EL (cell line): ENCODE measurements at regions not wholly inside any gene's neighbourhood (a gene's known extent, or its start where the extent isn't known, plus 50 kb on each side); places are given as distances from the start of the nearest gene placed in this dataset.
"Not testable (repeated sequence)": the region's sequence is repeated elsewhere in the genome, so short reads cannot be mapped to it uniquely, and the experiment has no call there.

ENCODE experiments used
- DNase-seq: peaks from one replicate; pipeline ENCODE4 v3.0.0-alpha.2; 2016

DNA sequence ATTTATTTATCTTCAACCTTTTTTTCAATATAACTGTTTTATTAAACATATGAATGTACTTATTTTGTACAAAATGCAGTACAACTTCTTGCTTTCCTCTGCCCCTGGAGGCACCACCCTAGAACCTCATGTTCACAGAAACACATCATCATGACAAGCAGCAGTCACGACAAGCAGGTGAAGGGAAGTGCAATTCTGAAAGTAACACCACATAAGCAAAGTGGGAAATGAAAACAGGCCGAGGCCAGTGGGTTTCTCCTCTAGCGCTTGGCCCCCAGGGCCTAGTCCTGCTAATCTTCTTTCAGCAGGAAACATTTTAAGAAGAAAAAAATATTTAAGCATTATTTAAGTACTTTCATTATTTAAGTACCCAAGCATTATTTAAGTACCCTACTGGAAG, 598.1 kb downstream of the SH2D4B start:
- DNase-seq: no peak

DNA sequence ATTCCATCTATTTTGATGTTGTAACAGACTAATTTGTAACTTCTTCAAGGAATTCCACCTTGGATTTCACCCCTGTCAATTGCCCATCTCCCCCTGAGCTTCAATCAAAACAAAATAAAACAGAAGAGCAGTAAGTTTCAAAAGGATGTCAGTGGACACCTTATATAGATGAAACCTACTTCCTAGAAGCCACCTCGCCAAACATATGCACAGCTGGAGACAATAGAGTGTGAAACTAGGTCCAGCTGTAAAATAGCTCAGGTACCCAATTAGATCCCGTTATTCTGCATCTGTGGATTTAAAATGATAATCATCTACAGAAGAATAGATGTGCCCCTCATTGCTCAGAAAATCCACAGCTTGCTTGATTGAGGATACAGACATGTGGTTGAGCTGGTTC, 598.6 kb downstream of the SH2D4B start:
- DNase-seq: no peak

DNA sequence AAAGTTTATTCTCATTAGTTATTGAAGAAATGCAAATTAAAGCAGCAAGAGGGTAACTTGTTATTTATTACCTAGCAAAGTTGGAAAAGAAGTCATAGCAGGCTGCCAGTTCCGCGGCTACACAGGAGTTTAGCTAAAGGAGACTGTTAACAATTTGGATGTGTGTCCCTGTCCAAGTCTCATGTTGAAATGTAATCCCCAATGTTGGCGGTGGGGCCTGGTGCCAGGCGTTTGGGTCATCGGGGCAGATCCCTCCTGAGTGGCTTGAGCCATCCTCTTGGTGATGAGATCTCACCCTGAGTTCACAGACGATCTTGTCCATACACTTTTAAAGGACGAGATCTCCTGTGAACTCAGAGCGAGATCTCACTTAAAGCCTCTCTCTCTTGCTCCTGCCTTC, 608.3 kb downstream of the SH2D4B start:
- no peak for DNase-seq

DNA sequence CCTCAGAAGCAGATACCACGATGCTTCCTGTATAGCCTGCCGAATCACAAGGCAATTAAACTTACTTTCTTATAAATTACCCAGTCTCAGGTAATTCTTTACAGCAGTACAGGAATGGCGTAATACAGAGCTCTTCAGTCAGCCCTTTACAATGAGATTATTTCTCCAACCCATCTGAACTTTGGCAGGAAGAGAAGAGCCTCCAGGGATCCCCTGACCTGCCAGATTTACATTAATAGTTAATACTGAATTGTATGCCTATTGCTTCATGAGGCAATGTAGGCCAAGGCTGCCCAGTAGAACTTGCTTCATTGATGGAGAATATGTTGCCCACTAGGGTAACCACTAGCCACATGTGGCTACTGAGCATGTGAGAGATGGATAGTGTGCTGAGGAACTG, 608.7 kb downstream of the SH2D4B start:
- no peak for DNase-seq

DNA sequence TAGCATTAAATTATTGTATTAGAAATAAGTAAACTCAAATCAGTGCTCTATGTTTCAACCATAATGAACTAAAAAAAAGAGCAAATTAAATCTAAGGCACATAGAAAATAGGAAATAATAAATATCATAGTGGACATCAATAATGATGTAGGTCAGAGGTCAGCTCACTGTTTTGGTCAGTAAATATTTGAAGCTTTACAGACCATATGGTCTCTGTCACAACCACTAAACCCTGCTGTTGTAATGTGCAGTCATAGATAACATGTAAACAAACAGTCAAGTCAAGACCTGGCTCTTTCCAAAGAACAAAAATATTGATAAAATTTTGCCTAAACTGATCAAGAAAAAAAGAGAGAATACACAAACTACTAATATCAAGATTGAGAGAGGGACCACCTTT, 615.0 kb downstream of the SH2D4B start:
- DNase-seq: no peak

DNA sequence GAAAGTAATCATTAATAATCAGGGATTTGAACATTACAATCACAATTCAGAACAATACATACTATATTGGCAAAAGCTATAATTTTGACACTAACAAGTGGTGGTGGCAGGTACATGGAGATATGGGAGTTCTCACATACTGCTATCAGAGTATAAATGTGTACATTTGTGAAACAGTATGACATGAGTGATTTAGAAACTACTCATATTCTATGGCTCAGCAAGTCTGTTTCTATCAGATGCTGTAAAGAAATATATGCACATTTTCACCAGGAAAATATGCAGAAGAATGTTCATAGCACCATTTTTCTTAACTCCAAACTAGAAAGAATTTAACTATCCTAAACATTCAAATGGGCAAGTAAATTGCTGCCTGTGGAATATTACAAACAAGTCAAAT, 620.0 kb downstream of the SH2D4B start:
- no peak for DNase-seq

DNA sequence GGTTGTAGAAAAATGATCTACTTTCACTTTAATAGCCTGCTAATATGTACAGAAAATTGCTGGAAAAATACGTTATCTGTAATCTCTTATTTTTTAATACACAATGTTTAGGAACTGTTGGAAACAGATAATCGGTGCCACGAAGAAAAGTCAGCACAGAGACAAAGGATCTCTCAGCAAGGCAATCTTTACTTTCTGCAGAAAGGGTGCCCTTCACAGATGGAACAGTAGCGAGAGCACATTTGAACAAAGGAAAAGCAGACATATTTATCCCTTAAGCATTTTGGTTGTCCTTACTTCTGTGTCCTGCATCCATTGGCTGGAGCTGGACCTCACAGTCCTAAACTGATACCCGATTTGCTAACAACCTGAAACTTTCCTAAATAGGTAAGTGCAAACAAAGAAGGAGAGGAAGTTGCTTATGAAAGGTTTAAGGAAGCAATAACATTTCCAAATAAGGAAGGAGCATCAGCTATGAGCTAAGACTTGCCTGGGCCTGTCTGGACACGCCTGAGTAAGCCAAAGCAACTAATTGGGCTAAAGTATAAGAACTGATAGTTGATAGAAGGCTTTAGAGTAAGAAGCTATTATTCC, 640.0 kb downstream of the SH2D4B start:
- no peak for DNase-seq

DNA sequence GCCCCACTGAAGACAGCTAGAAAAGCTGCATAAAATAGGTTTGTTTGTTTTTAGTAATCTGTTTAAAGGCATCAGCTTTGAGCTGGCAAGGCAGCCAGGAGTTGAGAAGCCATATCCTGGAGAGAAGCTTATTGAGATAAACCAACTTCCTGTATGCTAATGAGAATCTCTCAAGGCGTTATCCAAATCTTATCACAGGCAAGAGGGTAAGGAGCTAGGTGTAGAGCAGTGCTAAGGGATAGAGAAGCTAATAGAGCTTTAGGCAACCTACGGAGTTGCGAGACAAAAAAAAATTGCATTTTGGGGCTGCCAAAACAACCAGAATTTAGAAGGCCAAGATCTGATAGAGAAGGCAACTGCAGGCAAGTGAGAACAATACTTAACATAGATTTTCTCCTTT, 641.6 kb downstream of the SH2D4B start:
- DNase-seq: no peak

DNA sequence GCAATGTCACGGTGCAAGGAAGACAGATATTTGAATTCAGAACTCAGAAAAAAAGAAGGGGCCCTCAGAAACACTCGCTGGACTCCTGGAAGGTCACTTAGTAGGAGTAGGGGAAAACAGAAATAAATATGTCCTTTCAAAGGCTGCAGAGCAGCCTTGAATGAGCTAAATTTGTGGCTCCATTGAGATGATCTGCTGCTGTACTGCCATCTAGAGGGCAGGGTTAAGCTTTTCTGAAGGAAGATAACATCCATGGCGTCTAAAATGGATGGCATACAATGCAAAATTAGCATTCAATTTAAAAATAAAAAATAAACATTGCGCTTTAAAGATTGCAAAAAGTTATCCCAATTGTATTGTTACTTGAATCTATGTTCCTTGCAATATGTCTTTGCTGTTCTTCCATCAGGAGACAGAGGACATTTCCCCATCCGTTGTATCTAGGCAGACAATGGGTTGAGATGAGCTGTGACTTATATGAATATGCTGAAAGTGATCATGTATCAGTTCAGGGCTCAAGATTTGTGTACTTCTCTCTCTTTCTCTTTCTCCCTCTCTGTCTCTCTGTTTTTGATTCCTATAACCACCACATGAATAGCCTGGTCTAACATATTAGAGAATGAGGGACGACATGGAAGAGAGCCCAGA, 642.2 kb downstream of the SH2D4B start:
- no peak for DNase-seq

DNA sequence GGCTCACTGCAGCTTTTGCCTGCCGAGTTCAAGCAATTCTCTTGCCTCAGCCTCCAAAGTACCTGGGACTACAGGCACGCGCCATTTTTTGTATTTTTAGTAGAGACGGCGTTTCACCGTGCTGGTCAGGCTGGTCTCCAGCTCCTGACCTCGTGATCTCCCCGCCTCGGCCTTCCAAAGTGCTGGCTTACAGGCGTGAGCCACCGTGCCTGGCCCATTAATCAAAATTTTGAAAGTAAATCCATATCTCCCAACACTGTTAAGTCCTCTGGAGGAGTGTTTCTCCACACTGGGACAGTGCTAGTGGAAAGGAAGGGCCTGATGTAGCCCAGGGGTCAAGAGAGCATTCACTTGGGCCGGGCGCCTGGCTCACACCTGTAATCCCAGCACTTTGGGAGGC, 644.6 kb downstream of the SH2D4B start:
- DNase-seq: no peak

DNA sequence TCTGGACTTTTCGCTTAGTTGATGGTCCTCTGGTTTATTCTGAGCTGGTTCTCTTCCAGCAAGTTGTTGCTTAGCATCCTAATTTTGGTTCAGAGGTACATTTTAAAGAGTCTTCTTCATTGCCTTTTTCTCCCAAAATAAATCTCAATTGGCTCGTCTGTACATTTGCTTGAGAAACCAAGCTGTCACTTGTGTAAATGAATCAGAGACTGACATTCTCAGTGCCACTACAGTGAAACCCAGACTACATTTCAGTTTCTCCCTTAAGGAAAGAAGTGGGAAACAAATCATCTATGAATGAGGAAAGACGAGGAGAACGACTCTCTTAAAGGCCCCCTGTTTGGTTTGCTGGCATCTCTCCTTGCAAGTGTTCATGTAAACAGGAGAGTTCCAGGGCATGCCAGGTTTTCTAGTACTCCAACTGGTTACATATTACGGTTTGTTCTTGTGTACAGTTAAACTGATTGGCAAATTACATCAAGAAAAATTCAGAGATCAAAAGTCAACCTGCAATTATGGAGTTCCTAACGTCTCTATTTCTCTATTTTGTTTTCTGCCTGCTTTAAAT, 654.6 kb downstream of the SH2D4B start:
- DNase-seq: no peak

DNA sequence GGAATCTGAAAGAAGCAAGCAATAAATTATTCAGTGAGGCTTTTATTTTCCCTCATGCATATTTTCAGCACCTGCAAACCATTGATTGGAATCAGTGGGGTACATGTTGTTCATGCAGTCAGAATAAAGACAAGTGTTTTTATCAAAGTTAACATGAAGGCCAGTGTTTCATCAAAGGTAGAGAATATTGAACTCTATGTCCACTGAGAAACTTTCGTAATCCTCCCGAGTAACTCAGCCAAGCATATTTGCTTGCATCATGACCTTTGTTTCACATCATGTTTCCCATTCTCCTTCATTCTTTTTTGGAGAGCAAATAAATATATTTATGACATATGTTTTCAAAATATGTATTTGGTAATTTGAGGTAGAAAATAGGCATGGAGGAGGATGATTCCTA, 663.1 kb downstream of the SH2D4B start:
- no peak for DNase-seq

DNA sequence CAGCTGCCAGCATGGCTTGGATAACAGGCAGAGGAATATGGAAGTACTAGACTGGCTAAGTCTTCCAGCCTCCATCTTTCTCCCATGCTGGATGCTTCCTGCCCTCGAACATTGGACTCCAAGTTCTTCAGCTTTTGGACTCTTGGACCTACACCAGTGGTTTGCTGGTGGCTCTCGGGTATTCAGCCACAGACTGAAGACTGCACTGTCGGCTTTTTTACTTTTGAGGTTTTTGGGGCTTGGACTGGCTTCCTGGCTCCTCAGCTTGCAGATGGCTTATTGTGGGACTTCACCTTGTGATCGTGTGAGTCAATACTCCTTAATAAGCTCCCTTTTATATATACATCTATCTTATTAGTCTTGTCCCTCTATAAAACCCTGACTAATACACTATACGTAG, 667.6 kb upstream of the NRG3 start:
- not testable (repeated sequence) for DNase-seq

DNA sequence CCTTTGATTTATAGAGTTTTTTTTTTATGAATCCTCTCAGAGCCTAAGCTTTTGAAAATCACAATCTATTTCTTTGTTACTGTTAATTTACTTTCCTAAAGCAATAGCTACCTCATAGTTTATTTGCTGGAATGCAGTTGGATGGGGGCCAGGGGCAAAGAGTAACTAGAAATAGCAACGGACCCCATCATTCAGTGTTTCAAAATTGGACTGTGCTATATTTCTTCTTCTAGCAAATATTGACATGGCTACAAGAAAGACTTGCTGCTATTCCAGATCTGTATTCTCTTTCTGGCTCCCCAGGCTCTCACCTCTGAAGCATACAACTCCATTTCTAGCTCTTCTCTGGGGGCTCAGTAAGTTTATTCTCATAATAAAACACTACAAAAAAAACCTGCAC, 661.6 kb upstream of the NRG3 start:
- DNase-seq: no peak

DNA sequence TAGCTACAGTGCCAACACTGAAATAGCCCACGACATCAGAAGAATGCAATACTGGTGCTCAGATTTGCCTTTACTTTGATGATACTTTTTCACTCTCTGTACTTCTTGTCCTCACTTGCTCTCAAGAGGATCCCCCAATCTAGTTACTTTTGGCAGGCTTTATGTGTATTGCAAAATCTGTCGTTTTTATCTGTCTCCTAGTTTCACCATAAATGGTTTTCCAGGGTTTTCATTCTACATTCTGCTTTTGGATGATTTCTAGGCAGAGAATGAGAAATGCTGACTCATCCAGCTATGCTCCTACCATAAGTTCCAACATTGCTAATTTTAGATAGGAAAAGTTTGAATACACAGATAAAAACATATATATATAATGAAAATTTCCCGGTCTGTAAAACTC, 659.5 kb upstream of the NRG3 start:
- DNase-seq: no peak

DNA sequence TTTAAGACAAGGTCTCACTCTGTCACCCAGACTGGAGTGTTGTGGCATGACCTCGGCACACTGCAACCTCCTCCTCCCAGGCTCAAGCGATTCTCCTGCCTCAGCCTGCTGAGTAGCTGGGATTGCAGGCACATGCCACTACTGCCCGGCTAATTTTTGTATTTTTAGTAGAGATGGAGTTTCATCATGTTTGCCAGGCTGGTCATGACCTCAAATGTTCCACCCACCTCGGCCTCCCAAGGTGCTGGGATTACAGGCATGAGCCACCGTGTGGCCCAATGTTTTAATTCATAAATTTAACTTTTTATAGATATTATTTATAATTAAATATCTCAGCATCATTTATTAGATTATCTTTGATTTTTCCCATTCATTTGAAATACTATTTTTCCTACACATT, 658.0 kb upstream of the NRG3 start:
- DNase-seq: no peak

DNA sequence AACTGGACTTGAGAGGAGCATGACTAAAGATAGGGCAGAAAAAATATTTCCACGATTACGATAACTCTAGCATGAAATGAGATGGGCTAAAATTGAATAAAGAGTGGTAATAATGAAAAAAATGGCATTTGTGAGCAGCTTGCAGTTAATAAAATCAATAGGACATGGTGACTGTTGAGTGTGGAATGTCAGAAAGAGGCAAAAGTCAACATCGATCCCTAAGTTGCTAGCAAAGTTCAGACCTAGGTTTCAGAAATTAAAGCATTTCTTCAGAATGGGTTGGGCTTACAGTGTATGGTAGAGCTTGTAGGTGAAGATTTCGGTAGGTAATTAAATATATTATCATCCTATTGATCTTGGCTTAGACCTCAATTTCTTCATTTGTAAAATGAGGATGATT, 656.7 kb upstream of the NRG3 start:
- no peak for DNase-seq

DNA sequence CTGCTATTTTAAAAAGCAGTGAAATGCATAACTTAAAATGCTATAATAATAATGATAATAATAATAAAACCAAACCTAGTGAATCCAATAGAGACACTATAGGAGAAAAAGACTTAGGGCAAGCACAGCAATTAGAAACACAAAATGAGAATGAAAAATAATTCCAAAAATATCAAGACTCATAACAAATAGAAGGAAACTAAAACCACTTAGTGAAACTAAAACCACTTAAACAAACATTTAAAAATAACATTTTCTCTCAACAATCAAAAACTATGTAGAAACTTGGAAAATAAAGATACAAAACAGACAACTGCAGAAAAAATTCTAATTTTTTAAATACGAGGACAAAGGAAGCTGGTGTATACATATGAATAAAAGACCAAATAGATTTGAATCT, 655.2 kb upstream of the NRG3 start:
- no peak for DNase-seq

DNA sequence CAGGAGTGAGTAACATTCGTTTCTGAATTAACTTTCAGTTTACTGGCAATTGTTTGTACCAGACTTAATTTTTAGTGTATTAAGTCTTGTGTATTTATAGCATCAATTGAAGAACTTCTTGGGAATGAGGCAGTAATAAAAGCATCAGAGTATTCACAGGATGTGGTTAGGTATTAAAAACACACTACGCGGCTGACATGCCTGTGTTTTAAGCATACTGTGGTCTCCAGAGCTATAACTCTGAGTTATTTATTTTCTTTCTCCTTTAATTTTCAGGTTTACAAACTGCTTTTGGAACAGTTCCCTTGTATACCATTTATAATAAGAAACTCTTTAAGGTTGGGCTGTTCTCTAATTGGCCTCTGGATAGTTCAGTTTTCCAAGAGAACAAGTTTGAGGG, 626.1 kb upstream of the NRG3 start:
- DNase-seq: no peak

DNA sequence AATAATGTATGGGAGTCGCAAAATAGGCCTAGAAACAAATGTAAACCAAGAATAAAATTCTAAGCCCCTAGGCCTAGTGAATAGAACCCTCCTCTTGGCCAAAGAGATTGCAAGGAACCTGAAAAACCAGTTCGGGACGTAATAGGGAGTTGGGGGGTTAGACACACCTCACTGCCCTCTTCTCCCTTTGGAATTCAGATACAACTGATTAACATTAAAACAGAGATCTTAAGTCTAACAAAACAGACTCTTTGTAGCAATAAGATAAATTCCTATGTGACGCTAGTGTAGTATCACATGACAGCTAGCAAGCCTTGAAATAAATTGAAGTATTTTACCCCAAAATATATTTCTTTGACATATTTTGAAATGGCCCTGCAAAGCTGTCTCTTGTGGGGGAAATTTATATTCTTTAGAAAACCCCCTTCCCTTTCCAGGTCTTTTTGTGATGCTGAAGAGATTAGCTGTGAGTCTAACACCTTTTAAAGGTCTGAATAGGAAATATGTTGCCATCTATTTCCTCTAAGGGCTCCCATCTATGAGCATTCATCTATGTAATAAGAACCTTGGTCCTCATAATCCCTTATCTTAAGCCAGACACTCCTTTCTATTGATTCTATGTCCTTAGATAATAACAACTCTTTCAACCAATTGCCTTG, 623.4 kb upstream of the NRG3 start:
- no peak for DNase-seq

DNA sequence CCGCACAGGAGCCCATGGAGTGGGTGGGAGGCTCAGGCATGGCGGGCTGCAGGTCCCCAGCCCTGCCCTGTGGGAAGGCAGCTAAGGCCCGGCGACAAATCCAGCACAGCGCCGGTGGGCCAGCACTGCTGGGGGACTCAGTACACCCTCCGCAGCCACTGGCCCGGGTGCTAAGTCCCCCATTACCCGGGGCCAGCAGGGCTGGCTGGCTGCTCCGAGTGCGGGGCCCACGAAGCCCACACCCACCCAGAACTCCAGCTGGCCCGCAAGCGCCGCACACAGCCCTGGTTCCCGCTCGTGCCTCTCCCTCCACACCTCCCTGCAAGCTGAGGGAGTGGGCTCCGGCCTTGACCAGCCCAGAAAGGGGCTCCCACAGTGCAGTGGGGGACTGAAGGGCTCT, 610.0 kb upstream of the NRG3 start:
- not testable (repeated sequence) for DNase-seq

DNA sequence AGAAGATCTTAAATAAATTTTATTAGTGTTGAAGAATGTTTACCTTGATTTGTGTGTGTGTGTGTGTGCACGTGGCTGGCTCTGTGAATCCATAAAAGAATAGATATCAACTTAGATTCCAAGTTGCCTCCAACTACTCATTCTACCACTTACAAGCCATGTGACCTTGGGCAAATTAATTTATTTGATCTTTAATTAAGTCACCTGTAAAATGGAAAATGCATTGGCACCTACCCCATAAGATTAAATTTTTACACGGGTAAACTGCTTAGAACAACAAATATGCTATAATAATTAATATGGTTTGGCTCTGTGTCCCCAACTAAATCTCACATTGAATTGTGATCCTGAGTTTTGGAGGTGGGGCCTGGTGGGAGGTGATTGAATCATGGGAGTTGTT, 604.9 kb upstream of the NRG3 start:
- DNase-seq: no peak

DNA sequence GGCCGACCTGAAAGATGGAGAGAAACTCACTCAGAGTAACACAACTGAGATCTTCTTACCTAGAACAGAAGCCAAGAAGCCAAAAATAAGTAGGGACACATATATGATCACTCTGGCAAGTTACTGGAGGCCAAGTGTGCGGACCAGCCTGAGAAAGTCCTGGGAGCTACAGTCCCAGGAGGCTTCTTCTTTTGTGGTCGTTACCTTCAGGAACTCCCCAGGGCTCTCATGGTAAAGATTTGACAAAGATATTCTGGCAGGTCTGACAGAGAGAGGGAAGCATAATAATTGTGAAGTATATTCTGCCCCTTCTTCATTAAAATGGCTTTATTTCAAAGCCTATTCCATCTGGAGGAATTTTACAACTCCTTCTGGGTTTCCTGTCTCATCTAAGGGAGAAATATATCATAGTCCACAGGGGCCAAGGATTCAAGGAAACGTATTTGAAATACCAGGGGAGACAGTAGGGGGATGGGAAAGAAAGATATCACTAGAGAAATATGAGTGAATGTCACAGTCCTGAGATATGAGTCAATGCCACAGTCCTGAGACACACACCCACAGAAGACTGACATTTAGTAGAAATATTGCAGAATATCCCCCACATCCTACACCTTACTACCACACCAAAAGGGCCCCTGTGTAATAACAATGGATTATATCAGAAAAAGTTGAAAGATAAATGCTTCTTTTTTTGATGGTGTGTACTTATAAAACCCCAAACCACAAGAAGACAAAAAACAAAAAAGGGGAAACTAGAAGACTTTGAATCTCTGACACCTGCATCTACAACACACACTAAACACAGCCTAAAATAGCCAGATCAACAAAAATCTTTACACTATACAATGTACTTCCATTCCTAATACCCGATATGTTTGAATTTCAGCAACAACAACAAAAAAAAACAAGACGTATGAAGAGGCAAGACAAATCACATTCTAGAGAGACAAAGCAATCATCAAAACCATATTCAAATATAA, 594.2 kb upstream of the NRG3 start:
- DNase-seq: no peak
